ENCODE measurements at regions not wholly inside any gene's neighbourhood (a gene's known extent, or its start where the extent isn't known, plus 50 kb on each side); places are given as distances from the start of the nearest gene placed in this dataset.

DNA sequence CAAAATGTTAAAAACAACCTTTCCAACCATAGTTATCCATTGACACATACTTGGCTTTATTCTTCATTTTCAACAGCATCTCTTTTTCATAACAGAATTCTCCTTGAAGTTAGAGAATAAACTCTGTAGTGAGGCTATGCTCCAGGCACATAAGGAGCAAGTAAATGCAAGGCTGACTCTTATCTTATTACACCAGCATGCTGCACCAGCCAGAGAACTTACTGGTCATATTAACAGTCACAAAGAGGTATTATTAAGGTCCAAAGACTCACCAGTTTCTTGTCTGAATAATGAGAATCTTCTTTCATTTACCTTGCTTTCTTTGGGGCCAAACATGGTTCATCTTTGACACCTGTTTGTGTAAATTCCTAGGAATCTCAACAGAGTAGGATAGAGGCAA is 71.3 kb upstream of the IVNS1ABP start:
- no peak for FAIRE-seq
- Histone ChIP-seq H2AFZ (ENCODE audit: low read length) (no peak overlapping the region), H3K4me3 (replicated peaks in 1 of 3; ENCODE audit: insufficient read depth in 1 of 3, low read depth in 2 of 3, low read length in 3 of 3) (no peak overlapping the region), H4K20me1 (ENCODE audit: insufficient read depth, low read length) (no peaks in the 10 kb centered on the region), H3K9ac (ENCODE audit: insufficient read depth, low read depth, low read length) (no peak overlapping the region), H3K36me3 (replicated peaks in 1 of 2; ENCODE audit: control insufficient read depth in 1 of 2, insufficient read depth in 2 of 2, low read length in 2 of 2) (no peaks in the 10 kb centered on the region), H3K27ac (ENCODE audit: extremely low read length, insufficient read depth, low read length) (no peak overlapping the region), H3K9me3 (ENCODE audit: low read length) (no peaks in the 10 kb centered on the region), H3K79me2 (ENCODE audit: insufficient read depth, low read length) (no peaks in the 10 kb centered on the region), H3K4me1 (ENCODE audit: insufficient read depth, low read length) (0 out of 2 replicates have a peak, but pooled peaks cover 7% of the 10 kb centered on the region), H3K4me2 (ENCODE audit: low read depth, low read length) (no peak overlapping the region), H3K27me3 (ENCODE audit: control insufficient read depth in 1 of 2, insufficient read depth in 2 of 2, low read length in 2 of 2) (no peaks in the 10 kb centered on the region)
- no peak for ATAC-seq
- no peak for DNase-seq (ENCODE audit: low spot score)
- ChIA-PET POLR2A (no interaction called here), CTCF (ENCODE audit: low intra/inter-chr PET ratio, low total read pairs) (no interaction called here)
- intact Hi-C loops (cut with micrococcal nuclease; ENCODE audit: unreplicated experiment) (no loop called here), in situ Hi-C loops (cut with HindIII; ENCODE audit: extremely low pct_ligation_motif_present, low pct_unique_long_range_greater_than_20kb) (no loop called here)
- no peak for TF ChIP-seq CENPT (CRISPR knock-in tag; IDR thresholded peaks at IDR 0.05; ENCODE audit: low read depth)
- TF ChIP-seq CCAR2 (optimal IDR thresholded peaks at IDR 0.05; ENCODE audit: low read depth, low read length), result no peak
- no TSS peak for BruUV-seq (replicated peaks)

DNA sequence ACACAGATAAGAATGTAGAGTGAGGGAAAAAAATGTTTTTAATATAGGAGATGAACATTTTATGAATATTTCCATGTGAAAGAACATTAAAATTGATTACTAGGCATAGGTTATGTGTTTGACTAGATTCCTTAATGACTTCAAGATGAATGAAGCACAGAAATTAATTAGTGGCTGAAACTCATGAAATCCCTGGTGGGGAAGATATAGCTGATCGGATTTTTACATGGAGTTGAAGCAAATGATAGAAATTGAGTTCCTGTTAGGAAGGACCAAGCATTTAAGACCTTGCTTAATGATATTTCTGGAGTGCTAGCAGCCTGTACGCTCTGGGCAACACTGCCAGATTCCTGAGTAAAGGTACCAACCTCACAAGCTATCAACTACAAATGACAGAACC is 68.9 kb upstream of the IVNS1ABP start:
- 48% methylated on average over 2 of the region's 2 CpGs for WGBS (ENCODE audit: low lambda C conversion rate)
- H3K9ac ChIP-seq (ENCODE audit: insufficient read depth, low read depth, low read length), result no peak overlapping the region
- no peaks in the 10 kb centered on the region for H3K9me3 ChIP-seq (ENCODE audit: low read length)
- BruUV-seq (replicated peaks), result no TSS peak
- H3K27ac ChIP-seq (ENCODE audit: extremely low read length, insufficient read depth, low read length), result no peak overlapping the region
- intact Hi-C loops (cut with micrococcal nuclease; ENCODE audit: unreplicated experiment), result no loop called here
- CTCF ChIA-PET (ENCODE audit: low intra/inter-chr PET ratio, low total read pairs), result no interaction called here
- H3K36me3 ChIP-seq (replicated peaks in 1 of 2; ENCODE audit: control insufficient read depth in 1 of 2, insufficient read depth in 2 of 2, low read length in 2 of 2), result no peaks in the 10 kb centered on the region
- no peak overlapping the region for H2AFZ ChIP-seq (ENCODE audit: low read length)
- no peak overlapping the region for H3K4me3 ChIP-seq (replicated peaks in 1 of 3; ENCODE audit: insufficient read depth in 1 of 3, low read depth in 2 of 3, low read length in 3 of 3)
- DNase-seq (ENCODE audit: low spot score) (no peak), ATAC-seq (no peak), FAIRE-seq (no peak)
- H3K79me2 ChIP-seq (ENCODE audit: insufficient read depth, low read length), result no peaks in the 10 kb centered on the region
- no peaks in the 10 kb centered on the region for H3K27me3 ChIP-seq (ENCODE audit: control insufficient read depth in 1 of 2, insufficient read depth in 2 of 2, low read length in 2 of 2)
- POLR2A ChIA-PET, result no interaction called here
- H3K4me1 ChIP-seq (ENCODE audit: insufficient read depth, low read length), result 0 out of 2 replicates have a peak, but pooled peaks cover 7% of the 10 kb centered on the region
- in situ Hi-C loops (cut with HindIII; ENCODE audit: extremely low pct_ligation_motif_present, low pct_unique_long_range_greater_than_20kb), result no loop called here
- H4K20me1 ChIP-seq (ENCODE audit: insufficient read depth, low read length), result no peaks in the 10 kb centered on the region
- H3K4me2 ChIP-seq (ENCODE audit: low read depth, low read length), result no peak overlapping the region
- TF ChIP-seq ARHGAP35 (CRISPR knock-in tag; IDR thresholded peaks at IDR 0.05; ENCODE audit: borderline replicate concordance) (no peak), ZC3H13 (CRISPR knock-in tag; IDR thresholded peaks at IDR 0.05) (no peak), TCF12 (IDR thresholded peaks at IDR 0.05) (no peak), TCF12 (CRISPR knock-in tag; IDR thresholded peaks at IDR 0.05) (no peak), CREM (IDR thresholded peaks at IDR 0.05) (no peak), CREM (CRISPR knock-in tag; IDR thresholded peaks at IDR 0.05) (no peak), GFI1 (CRISPR knock-in tag; IDR thresholded peaks at IDR 0.05; ENCODE audit: borderline replicate concordance) (no peak), HNRNPH1 (optimal IDR thresholded peaks at IDR 0.05; ENCODE audit: low read depth, low read length) (no peak), ZNF552 (CRISPR knock-in tag; IDR thresholded peaks at IDR 0.05; ENCODE audit: borderline replicate concordance) (no peak), ZNF569 (CRISPR knock-in tag; IDR thresholded peaks at IDR 0.05; ENCODE audit: borderline replicate concordance) (no peak), AGO2 (optimal IDR thresholded peaks at IDR 0.05; ENCODE audit: low read depth, low read length) (no peak), PHB2 (IDR thresholded peaks at IDR 0.05; ENCODE audit: partially characterized antibody) (no peak), RNF2 (conservative IDR thresholded peaks at IDR 0.05; ENCODE audit: low read depth) (no peak), SRF (IDR thresholded peaks at IDR 0.05; ENCODE audit: low read depth, low read length) (no peak), SP140L (CRISPR knock-in tag; IDR thresholded peaks at IDR 0.05; ENCODE audit: borderline replicate concordance) (no peak)
- TF ChIP-seq, protein P1, sequence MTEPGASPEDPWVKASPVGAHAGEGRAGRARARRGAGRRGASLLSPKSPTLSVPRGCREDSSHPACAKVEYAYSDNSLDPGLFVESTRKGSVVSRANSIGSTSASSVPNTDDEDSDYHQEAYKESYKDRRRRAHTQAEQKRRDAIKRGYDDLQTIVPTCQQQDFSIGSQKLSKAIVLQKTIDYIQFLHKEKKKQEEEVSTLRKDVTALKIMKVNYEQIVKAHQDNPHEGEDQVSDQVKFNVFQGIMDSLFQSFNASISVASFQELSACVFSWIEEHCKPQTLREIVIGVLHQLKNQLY (CRISPR knock-in tag; IDR thresholded peaks at IDR 0.05), result no peak
- TF ChIP-seq, protein P2, sequence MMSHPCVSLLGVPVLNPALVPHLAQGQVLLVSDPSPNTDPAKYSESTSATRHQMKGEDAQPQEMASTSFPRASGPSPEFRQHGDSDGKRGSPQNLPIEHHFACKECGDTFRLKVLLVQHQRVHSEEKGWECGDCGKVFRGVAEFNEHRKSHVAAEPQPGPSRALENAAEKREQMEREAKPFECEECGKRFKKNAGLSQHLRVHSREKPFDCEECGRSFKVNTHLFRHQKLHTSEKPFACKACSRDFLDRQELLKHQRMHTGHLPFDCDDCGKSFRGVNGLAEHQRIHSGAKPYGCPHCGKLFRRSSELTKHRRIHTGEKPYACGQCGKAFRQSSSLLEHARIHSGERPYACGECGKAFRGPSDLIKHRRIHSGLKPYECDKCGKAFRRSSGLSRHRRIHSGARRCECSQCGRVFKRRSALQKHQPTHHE (CRISPR knock-in tag; IDR thresholded peaks at IDR 0.05; ENCODE audit: borderline replicate concordance), result no peak
